Neural cell (in vitro differentiated cells): ENCODE measurements at regions not wholly inside any gene's neighbourhood (a gene's known extent, or its start where the extent isn't known, plus 50 kb on each side); places are given as distances from the start of the nearest gene placed in this dataset.

Source experiments
- H2AFZ ChIP-seq: fragments of 200-600, 300-800 bp; sonication (generic), shearing (Covaris generic); 2 replicates; pipeline ENCODE4 v1.6.0; 2014; ENCODE audit warnings: low read depth, mild to moderate bottlenecking, antibody characterized with exemption, low read length, moderate library complexity
- H3F3A ChIP-seq: fragments of 200-600 bp; shearing (Covaris generic); 2 replicates; pipeline ENCODE4 v1.6.1; 2016; ENCODE audit warnings: mild to moderate bottlenecking, moderate library complexity, mixed read lengths, antibody characterized with exemption, low read length; ENCODE audit not compliant: insufficient read depth, poor library complexity, severe bottlenecking
- H3K27ac ChIP-seq: fragments of 200-600, 300-800 bp; sonication (generic), shearing (Covaris generic); 2 replicates; pipeline ENCODE4 v1.5.1; 2014; ENCODE audit warnings: mild to moderate bottlenecking, low read length, moderate library complexity
- H3K27me3 ChIP-seq: fragments of 300-800, 200-600 bp; sonication (generic), shearing (Covaris generic); 2 replicates; pipeline ENCODE4 v1.6.0; 2014; ENCODE audit warnings: mild to moderate bottlenecking, low read depth, low read length, moderate library complexity; ENCODE audit not compliant: insufficient read depth
- H3K36me3 ChIP-seq: fragments of 300-800, 200-600 bp; sonication (generic), shearing (Covaris generic); 2 replicates; pipeline ENCODE4 v1.5.1; 2014; ENCODE audit warnings: mild to moderate bottlenecking, antibody characterized with exemption, low read length, moderate library complexity; ENCODE audit not compliant: insufficient read depth
- H3K4me2 ChIP-seq: fragments of 300-800, 200-600 bp; sonication (generic), shearing (Covaris generic); 2 replicates; pipeline ENCODE4 v1.6.0; 2014; ENCODE audit warnings: mild to moderate bottlenecking, low read length
- H3K4me3 ChIP-seq: fragments of 300-800, 200-600 bp; sonication (generic), shearing (Covaris generic); 2 replicates; pipeline ENCODE4 v1.5.1; 2014; ENCODE audit warnings: mild to moderate bottlenecking, low read length, moderate library complexity
- H3K79me2 ChIP-seq: fragments of 200-600 bp; shearing (Covaris generic); replicated peaks from 2 replicates; pipeline ENCODE4 v1.6.0; 2014; ENCODE audit warnings: mild to moderate bottlenecking, low read length, moderate library complexity; ENCODE audit not compliant: insufficient read depth
- H3K9ac ChIP-seq: fragments of 300-800, 200-600 bp; sonication (generic), shearing (Covaris generic); 2 replicates; pipeline ENCODE4 v1.6.1; 2016; ENCODE audit warnings: mild to moderate bottlenecking, low read length, mixed read lengths
- H3K9me2 ChIP-seq: fragments of 200-600 bp; shearing (Covaris generic); 2 replicates; pipeline ENCODE4 v1.6.1; 2016; ENCODE audit warnings: mild to moderate bottlenecking, low read length, mixed read lengths; ENCODE audit not compliant: insufficient read depth
- H3K9me3 ChIP-seq: fragments of 200-600, 300-800 bp; sonication (generic), shearing (Covaris generic); 2 replicates; pipeline ENCODE4 v1.6.1; 2016; ENCODE audit warnings: mild to moderate bottlenecking, mixed run types, low read length, moderate library complexity, mixed read lengths
- H4K20me1 ChIP-seq: fragments of 200-600 bp; shearing (Covaris generic); 2 replicates; pipeline ENCODE4 v1.6.1; 2016; ENCODE audit warnings: mild to moderate bottlenecking, mixed run types; ENCODE audit not compliant: insufficient read depth
- CTCF ChIP-seq: fragments of 450-650 bp; IDR thresholded peaks from 2 replicates; pipeline ENCODE4 v1.5.1; 2014; ENCODE audit warnings: antibody characterized with exemption, mild to moderate bottlenecking, moderate library complexity; ENCODE audit not compliant: poor library complexity, severe bottlenecking
- EP300 ChIP-seq: fragments of 450-650 bp; conservative IDR thresholded peaks from 2 replicates; pipeline ENCODE4 v1.6.1; 2014; ENCODE audit warnings: antibody characterized with exemption, mild to moderate bottlenecking, moderate library complexity; ENCODE audit not compliant: poor library complexity, severe bottlenecking
- EZH2 ChIP-seq: fragments of 200-600, 300-800 bp; shearing (Covaris generic), sonication (generic); IDR thresholded peaks from 2 replicates; pipeline ENCODE4 v1.6.1; 2014; ENCODE audit warnings: antibody characterized with exemption, low read length, borderline replicate concordance, mild to moderate bottlenecking; ENCODE audit not compliant: insufficient read depth, poor library complexity, severe bottlenecking
- MXI1 ChIP-seq: fragments of 450-650 bp; conservative IDR thresholded peaks from 2 replicates; pipeline ENCODE4 v1.6.1; 2014; ENCODE audit warnings: antibody characterized with exemption, mild to moderate bottlenecking; ENCODE audit not compliant: poor library complexity, severe bottlenecking
- POLR2AphosphoS5 ChIP-seq: IDR thresholded peaks from 2 replicates; pipeline ENCODE4 v1.6.1; 2012
- RAD21 ChIP-seq: fragments of 450-650 bp; conservative IDR thresholded peaks from 2 replicates; pipeline ENCODE4 v1.6.1; 2014; ENCODE audit warnings: antibody characterized with exemption, mild to moderate bottlenecking, moderate library complexity
- REST ChIP-seq: IDR thresholded peaks from 2 replicates; pipeline ENCODE4 v1.6.1; 2012; ENCODE audit warnings: borderline replicate concordance
- SMC3 ChIP-seq: fragments of 450-650 bp; conservative IDR thresholded peaks from 2 replicates; pipeline ENCODE4 v1.6.1; 2014; ENCODE audit warnings: antibody characterized with exemption, mild to moderate bottlenecking, moderate library complexity; ENCODE audit not compliant: poor library complexity
- TAF1 ChIP-seq: IDR thresholded peaks from 2 replicates; pipeline ENCODE4 v1.6.1; 2012; ENCODE audit warnings: low read depth

DNA sequence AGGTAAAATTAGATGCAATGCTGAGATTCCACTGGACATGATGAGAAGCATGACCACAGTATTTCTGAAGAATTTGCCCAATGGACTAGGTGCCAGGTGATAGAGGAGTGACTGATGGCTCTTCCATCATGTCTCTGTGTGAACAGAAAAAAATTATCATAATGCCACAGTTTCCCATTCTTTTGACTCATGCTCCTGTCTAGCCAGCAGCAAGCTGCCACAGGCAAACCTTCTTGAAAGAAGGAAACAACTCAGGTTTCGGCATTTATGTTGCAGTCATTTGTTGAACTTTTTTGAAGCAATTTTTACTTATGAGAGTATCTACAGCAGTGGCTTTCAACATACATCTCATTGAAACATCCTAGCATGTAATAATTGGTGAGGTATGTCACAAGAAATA lies 284.8 kb upstream of the CD180 start:
- no peaks in the 10 kb centered on the region for H4K20me1 ChIP-seq
- H3K27ac ChIP-seq, result no peak overlapping the region
- no peaks in the 10 kb centered on the region for H3K9me2 ChIP-seq
- H2AFZ ChIP-seq, result no peak overlapping the region
- no peak overlapping the region for H3K4me3 ChIP-seq
- H3K27me3 ChIP-seq, result no peaks in the 10 kb centered on the region
- no peaks in the 10 kb centered on the region for H3F3A ChIP-seq
- H3K9ac ChIP-seq, result no peak overlapping the region
- H3K79me2 ChIP-seq, result no peaks in the 10 kb centered on the region
- H3K36me3 ChIP-seq, result no peaks in the 10 kb centered on the region
- TF ChIP-seq EP300 (no peak), EZH2 (no peak), REST (no peak), MXI1 (no peak)
- no peaks in the 10 kb centered on the region for H3K9me3 ChIP-seq
- H3K4me2 ChIP-seq, result no peak overlapping the region

DNA sequence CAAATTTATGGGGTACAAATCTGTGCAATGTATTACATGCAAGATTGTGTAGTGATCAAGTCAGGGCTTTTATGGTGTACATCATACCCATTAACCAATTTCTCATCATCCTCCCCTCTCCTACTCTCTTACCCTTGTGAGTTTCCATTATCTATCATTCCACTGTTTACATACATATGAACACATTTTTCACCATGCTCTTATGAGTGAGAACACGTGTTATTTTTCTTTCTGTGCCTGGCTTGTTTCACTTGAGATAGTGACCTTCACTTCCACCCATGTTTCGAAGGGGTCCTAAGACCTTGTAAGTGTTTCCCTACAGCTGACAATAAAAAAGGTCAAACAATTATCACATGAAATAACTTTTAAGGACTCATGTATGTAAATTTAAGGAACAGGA lies 281.7 kb upstream of the CD180 start:
- no peak overlapping the region for H3K9ac ChIP-seq
- no peaks in the 10 kb centered on the region for H4K20me1 ChIP-seq
- TF ChIP-seq TAF1 (no peak), REST (no peak), RAD21 (no peak), POLR2AphosphoS5 (no peak), CTCF (no peak), MXI1 (no peak), EP300 (no peak), EZH2 (no peak), SMC3 (no peak)
- H2AFZ ChIP-seq, result no peak overlapping the region
- H3K4me2 ChIP-seq, result no peak overlapping the region
- no peaks in the 10 kb centered on the region for H3K9me2 ChIP-seq
- no peaks in the 10 kb centered on the region for H3F3A ChIP-seq
- H3K36me3 ChIP-seq, result no peaks in the 10 kb centered on the region
- H3K27ac ChIP-seq, result no peak overlapping the region
- no peaks in the 10 kb centered on the region for H3K9me3 ChIP-seq
- no peaks in the 10 kb centered on the region for H3K27me3 ChIP-seq
- no peak overlapping the region for H3K4me3 ChIP-seq
- no peaks in the 10 kb centered on the region for H3K79me2 ChIP-seq
